H9 (cell line): ENCODE measurements at regions not wholly inside any gene's neighbourhood (a gene's known extent, or its start where the extent isn't known, plus 50 kb on each side); places are given as distances from the start of the nearest gene placed in this dataset.

ENCODE experiments used
- DNase-seq: peaks from one replicate; pipeline ENCODE4 v3.0.0-alpha.2; 2017
- H2AFZ ChIP-seq: one replicate; pipeline ENCODE4 v1.6.1; 2013; ENCODE audit warnings: mild to moderate bottlenecking, low read length, control low read depth, moderate library complexity
- H2AK5ac ChIP-seq: 2 replicates; pipeline ENCODE4 v1.6.1; 2013; ENCODE audit warnings: low read length, control low read depth, mixed read lengths; ENCODE audit not compliant: insufficient read length
- H2BK120ac ChIP-seq: one replicate; pipeline ENCODE4 v1.6.1; 2013; ENCODE audit warnings: low read depth, mild to moderate bottlenecking, low read length, control low read depth, inconsistent platforms; ENCODE audit not compliant: poor library complexity, severe bottlenecking
- H2BK12ac ChIP-seq: 2 replicates; pipeline ENCODE4 v1.6.1; 2013; ENCODE audit warnings: low read length, control low read depth, mixed read lengths, low read depth; ENCODE audit not compliant: insufficient read length
- H2BK15ac ChIP-seq: 2 replicates; pipeline ENCODE4 v1.6.1; 2013; ENCODE audit warnings: low read depth, low read length, control low read depth
- H2BK20ac ChIP-seq: one replicate; pipeline ENCODE4 v1.6.1; 2013; ENCODE audit warnings: low read depth, mild to moderate bottlenecking, low read length, control low read depth, inconsistent platforms; ENCODE audit not compliant: poor library complexity, severe bottlenecking
- H2BK5ac ChIP-seq: 2 replicates; pipeline ENCODE4 v1.6.1; 2013; ENCODE audit warnings: low read length, control low read depth, mixed read lengths; ENCODE audit not compliant: insufficient read length
- H3K14ac ChIP-seq: 2 replicates; pipeline ENCODE4 v1.6.1; 2013; ENCODE audit warnings: low read length, control low read depth; ENCODE audit not compliant: insufficient read depth
- H3K18ac ChIP-seq: 2 replicates; pipeline ENCODE4 v1.6.1; 2013; ENCODE audit warnings: low read depth, mild to moderate bottlenecking, mixed read lengths, low read length, control low read depth; ENCODE audit not compliant: insufficient read length
- H3K23ac ChIP-seq: 2 replicates; pipeline ENCODE4 v1.6.1; 2013; ENCODE audit warnings: low read length, control low read depth, mixed read lengths, low read depth; ENCODE audit not compliant: insufficient read length
- H3K23me2 ChIP-seq: 2 replicates; pipeline ENCODE4 v1.6.1; 2013; ENCODE audit warnings: low read depth, mild to moderate bottlenecking, mixed read lengths, low read length, control low read depth; ENCODE audit not compliant: insufficient read length, poor library complexity, severe bottlenecking
- H3K27ac ChIP-seq: 2 replicates; pipeline ENCODE4 v1.5.1; 2013; ENCODE audit warnings: low read length, control low read depth, mixed read lengths, low read depth; ENCODE audit not compliant: insufficient read length
- H3K27me3 ChIP-seq: 2 replicates; pipeline ENCODE4 v1.6.1; 2013; ENCODE audit warnings: low read length, control low read depth, inconsistent platforms; ENCODE audit not compliant: insufficient read depth
- H3K4ac ChIP-seq: 2 replicates; pipeline ENCODE4 v1.6.1; 2013; ENCODE audit warnings: low read depth, mild to moderate bottlenecking, control low read depth, inconsistent platforms, low read length, moderate library complexity
- H3K4me1 ChIP-seq: 2 replicates; pipeline ENCODE4 v1.6.1; 2013; ENCODE audit warnings: low read length, control low read depth, inconsistent platforms; ENCODE audit not compliant: insufficient read depth
- H3K4me2 ChIP-seq: 2 replicates; pipeline ENCODE4 v1.6.1; 2013; ENCODE audit warnings: low read length, control low read depth, mixed read lengths; ENCODE audit not compliant: insufficient read length, insufficient read depth
- H3K56ac ChIP-seq: 2 replicates; pipeline ENCODE4 v1.6.1; 2013; ENCODE audit warnings: low read depth, mild to moderate bottlenecking, mixed read lengths, low read length, control low read depth; ENCODE audit not compliant: insufficient read length
- H3K79me1 ChIP-seq: 2 replicates; pipeline ENCODE4 v1.6.1; 2013; ENCODE audit warnings: low read depth, mild to moderate bottlenecking, moderate library complexity, low read length, control low read depth, inconsistent platforms; ENCODE audit not compliant: insufficient read depth, poor library complexity, severe bottlenecking
- H3K79me2 ChIP-seq: 2 replicates; pipeline ENCODE4 v1.6.1; 2013; ENCODE audit warnings: low read length, control low read depth, inconsistent platforms; ENCODE audit not compliant: insufficient read depth
- H3K9ac ChIP-seq: 2 replicates; pipeline ENCODE4 v1.6.1; 2013; ENCODE audit warnings: low read length, control low read depth, mixed read lengths; ENCODE audit not compliant: insufficient read length; ENCODE audit errors: extremely low read depth
- H3K9me3 ChIP-seq: one replicate; pipeline ENCODE4 v1.6.1; 2013; ENCODE audit warnings: low read depth, low read length, inconsistent platforms; ENCODE audit not compliant: control insufficient read depth
- H3T11ph ChIP-seq: one replicate; pipeline ENCODE4 v1.6.1; 2013; ENCODE audit warnings: mild to moderate bottlenecking, low read length, control low read depth, inconsistent platforms
- H4K20me1 ChIP-seq: one replicate; pipeline ENCODE4 v1.6.1; 2013; ENCODE audit not compliant: control insufficient read depth, insufficient read length, insufficient read depth
- H4K5ac ChIP-seq: 2 replicates; pipeline ENCODE4 v1.6.1; 2013; ENCODE audit warnings: low read depth, mild to moderate bottlenecking, mixed read lengths, low read length, control low read depth; ENCODE audit not compliant: insufficient read length
- H4K8ac ChIP-seq: replicated peaks from 2 replicates; pipeline ENCODE4 v1.6.1; 2013; ENCODE audit warnings: low read length, control low read depth, mixed read lengths, low read depth; ENCODE audit not compliant: insufficient read length
- H4K91ac ChIP-seq: 2 replicates; pipeline ENCODE4 v1.6.1; 2013; ENCODE audit warnings: low read depth, mild to moderate bottlenecking, moderate library complexity, mixed read lengths, low read length, control low read depth; ENCODE audit not compliant: insufficient read length
- H3K27ac Mint-ChIP-seq, 3 experiments: 2 replicates in 2 of 3; 3 replicates in 1 of 3; pipeline ENCODE4 v1.8.0; 2020 to 2021; ENCODE audit warnings: mixed read lengths in 3 of 3, mild to moderate bottlenecking in 1 of 3, moderate library complexity in 1 of 3
- H3K27me3 Mint-ChIP-seq: 2 replicates; pipeline ENCODE4 v1.8.0; 2021; ENCODE audit warnings: low read depth, mild to moderate bottlenecking, moderate library complexity, mixed read lengths
- H3K36me3 Mint-ChIP-seq, 3 experiments: 2 replicates in 2 of 3; 3 replicates in 1 of 3; pipeline ENCODE4 v1.8.0; 2020 to 2021; ENCODE audit warnings: low read depth in 3 of 3, mixed read lengths in 3 of 3; ENCODE audit not compliant: insufficient read depth in 1 of 3
- H3K4me1 Mint-ChIP-seq, 2 experiments: 2 replicates each; pipeline ENCODE4 v1.8.0; 2020; ENCODE audit warnings: mixed read lengths in 2 of 2
- H3K4me3 Mint-ChIP-seq, 2 experiments: 2 replicates in 1 of 2; 3 replicates in 1 of 2; pipeline ENCODE4 v1.8.0; 2020 to 2021; ENCODE audit warnings: mild to moderate bottlenecking in 2 of 2, mixed read lengths in 2 of 2, moderate library complexity in 1 of 2
- H3K9me3 Mint-ChIP-seq, 2 experiments: 2 replicates in 1 of 2; 3 replicates in 1 of 2; pipeline ENCODE4 v1.8.0; 2020; ENCODE audit warnings: mild to moderate bottlenecking in 2 of 2, mixed read lengths in 2 of 2, moderate library complexity in 1 of 2
- CTCF ChIP-seq: fragments of 200-600 bp; sonication (generic); conservative IDR thresholded peaks from 3 replicates; pipeline ENCODE4 v1.8.0; 2021; ENCODE audit warnings: antibody characterized with exemption, mild to moderate bottlenecking

- Mint-ChIP-seq H3K4me1 (peaks cover 0 to 2% of the 10 kb centered on the region in 2 experiments; a peak in 1 of 4 replicates), H3K27me3 (no peaks in the 10 kb centered on the region), H3K36me3 (no peaks in the 10 kb centered on the region), H3K4me3 (no peak overlapping the region), H3K27ac (no peak overlapping the region; a peak in 1 of 7 replicates), H3K9me3 (no peaks in the 10 kb centered on the region)
- no peak for TF ChIP-seq CTCF
- Histone ChIP-seq H2AK5ac (no peak overlapping the region), H3K4ac (no peak overlapping the region), H3K27ac (no peak overlapping the region), H3K56ac (no peak overlapping the region), H3K18ac (no peak overlapping the region), H3K79me1 (no peaks in the 10 kb centered on the region), H4K8ac (no peak overlapping the region), H4K20me1 (no peaks in the 10 kb centered on the region), H2BK15ac (no peak overlapping the region), H3K14ac (no peak overlapping the region), H2BK20ac (no peak overlapping the region), H3K79me2 (no peaks in the 10 kb centered on the region), H2BK12ac (no peak overlapping the region), H2BK5ac (no peak overlapping the region), H3K23ac (no peak overlapping the region), H3K27me3 (no peaks in the 10 kb centered on the region), H3K9ac (no peak overlapping the region), H3K23me2 (no peaks in the 10 kb centered on the region), H2BK120ac (no peak overlapping the region), H2AFZ (no peak overlapping the region), H4K91ac (no peak overlapping the region), H3T11ph (no peak overlapping the region), H3K9me3 (no peaks in the 10 kb centered on the region), H4K5ac (no peak overlapping the region), H3K4me2 (no peak overlapping the region), H3K4me1 (no peaks in the 10 kb centered on the region)
- no peak for DNase-seq
Observed at GRCh38 chr1:87961992-87962391, 633.3 kb downstream of the LMO4 start.
